Neural crest cell (in vitro differentiated cells): ENCODE measurements at regions not wholly inside any gene's neighbourhood (a gene's known extent, or its start where the extent isn't known, plus 50 kb on each side); places are given as distances from the start of the nearest gene placed in this dataset.

Source experiments
- DNase-seq: peaks from one replicate; pipeline ENCODE4 v3.0.0; 2021; ENCODE audit warnings: low read depth, mixed read lengths, low spot score
- H3K27ac Mint-ChIP-seq: one replicate; pipeline ENCODE4 v1.8.0; 2021; ENCODE audit warnings: mild to moderate bottlenecking, mixed read lengths; ENCODE audit not compliant: unreplicated experiment
- H3K27me3 Mint-ChIP-seq: 2 replicates; pipeline ENCODE4 v1.8.0; 2021; ENCODE audit warnings: low read depth, mild to moderate bottlenecking, mixed read lengths
- H3K36me3 Mint-ChIP-seq: 2 replicates; pipeline ENCODE4 v1.8.0; 2021; ENCODE audit warnings: low read depth, mild to moderate bottlenecking, mixed read lengths
- H3K4me1 Mint-ChIP-seq: 2 replicates; pipeline ENCODE4 v1.8.0; 2021; ENCODE audit warnings: mixed read lengths
- H3K4me3 Mint-ChIP-seq: one replicate; pipeline ENCODE4 v1.8.0; 2021; ENCODE audit warnings: mild to moderate bottlenecking, mixed read lengths
- H3K9me3 Mint-ChIP-seq: 2 replicates; pipeline ENCODE4 v1.8.0; 2021; ENCODE audit warnings: mixed read lengths
- TF ChIP-seq, protein P1 (sequence below): fragments of 200-600 bp; sonication (generic); conservative IDR thresholded peaks from 2 replicates; pipeline ENCODE4 v1.5.0; 2021; ENCODE audit warnings: antibody characterized with exemption, mild to moderate bottlenecking

DNA sequence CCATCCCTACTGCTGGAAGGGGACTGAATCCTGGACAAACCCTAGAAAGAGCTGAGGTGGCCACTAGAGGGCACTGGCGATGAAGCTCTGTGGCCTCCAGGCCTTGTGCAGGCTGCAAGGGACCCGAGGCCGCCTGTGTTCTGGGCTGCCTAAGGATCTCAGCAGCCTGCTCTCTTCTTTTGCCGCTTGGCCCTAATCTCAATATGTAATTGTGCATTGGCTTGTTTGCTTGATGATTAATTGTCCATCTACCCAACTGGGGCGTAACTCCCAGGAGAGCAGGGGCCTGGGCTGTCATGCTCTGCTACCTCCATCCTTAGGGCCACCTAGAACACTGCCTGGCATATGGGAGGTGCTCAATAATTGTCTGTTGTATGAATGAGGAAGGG, 73.8 kb downstream of the SYNE3 start:
- peak; percentile 74 for DNase-seq
- Mint-ChIP-seq H3K36me3 (no peaks in the 10 kb centered on the region), H3K4me1 (peaks cover 3% of the 10 kb centered on the region), H3K9me3 (no peaks in the 10 kb centered on the region), H3K27me3 (no peaks in the 10 kb centered on the region), H3K4me3 (no peak overlapping the region), H3K27ac (no peak overlapping the region)
- TF ChIP-seq, protein P1, sequence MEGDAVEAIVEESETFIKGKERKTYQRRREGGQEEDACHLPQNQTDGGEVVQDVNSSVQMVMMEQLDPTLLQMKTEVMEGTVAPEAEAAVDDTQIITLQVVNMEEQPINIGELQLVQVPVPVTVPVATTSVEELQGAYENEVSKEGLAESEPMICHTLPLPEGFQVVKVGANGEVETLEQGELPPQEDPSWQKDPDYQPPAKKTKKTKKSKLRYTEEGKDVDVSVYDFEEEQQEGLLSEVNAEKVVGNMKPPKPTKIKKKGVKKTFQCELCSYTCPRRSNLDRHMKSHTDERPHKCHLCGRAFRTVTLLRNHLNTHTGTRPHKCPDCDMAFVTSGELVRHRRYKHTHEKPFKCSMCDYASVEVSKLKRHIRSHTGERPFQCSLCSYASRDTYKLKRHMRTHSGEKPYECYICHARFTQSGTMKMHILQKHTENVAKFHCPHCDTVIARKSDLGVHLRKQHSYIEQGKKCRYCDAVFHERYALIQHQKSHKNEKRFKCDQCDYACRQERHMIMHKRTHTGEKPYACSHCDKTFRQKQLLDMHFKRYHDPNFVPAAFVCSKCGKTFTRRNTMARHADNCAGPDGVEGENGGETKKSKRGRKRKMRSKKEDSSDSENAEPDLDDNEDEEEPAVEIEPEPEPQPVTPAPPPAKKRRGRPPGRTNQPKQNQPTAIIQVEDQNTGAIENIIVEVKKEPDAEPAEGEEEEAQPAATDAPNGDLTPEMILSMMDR: peak; percentile 85

DNA sequence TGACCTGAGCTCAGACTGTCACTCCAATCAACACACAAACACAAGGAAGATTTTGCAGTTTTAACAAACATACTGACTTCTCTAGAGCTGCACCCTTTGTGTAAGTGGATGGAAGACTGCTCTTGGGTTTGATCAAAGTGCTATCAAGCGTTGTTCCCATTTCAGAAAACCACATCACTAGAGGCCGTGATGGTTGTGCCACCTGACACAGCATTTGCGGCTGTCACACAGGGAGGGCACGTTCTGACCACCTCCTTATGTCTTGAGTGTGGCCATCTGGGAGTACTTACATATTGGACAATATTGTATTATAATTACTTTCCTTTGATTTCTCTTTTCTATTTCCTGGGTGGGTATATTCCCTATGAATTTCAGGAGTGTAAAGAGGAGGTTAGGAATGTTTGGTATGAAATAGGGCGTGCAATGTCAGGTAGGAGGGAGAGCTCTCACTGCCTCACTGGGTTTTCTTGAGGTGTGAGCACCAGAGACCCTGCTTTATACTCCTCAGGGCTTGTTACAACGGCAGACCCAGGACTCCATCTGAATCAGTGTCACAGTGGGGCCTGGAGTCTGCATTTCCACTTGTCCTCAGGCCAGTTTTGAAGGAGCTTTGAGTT, 74.3 kb downstream of the SYNE3 start:
- TF ChIP-seq, protein P1: no peak
- no peak for DNase-seq
- H3K4me3 Mint-ChIP-seq: no peak overlapping the region
- H3K36me3 Mint-ChIP-seq: no peaks in the 10 kb centered on the region
- H3K4me1 Mint-ChIP-seq: peaks cover 3% of the 10 kb centered on the region
- no peak overlapping the region for H3K27ac Mint-ChIP-seq
- H3K9me3 Mint-ChIP-seq: peaks cover 2% of the 10 kb centered on the region
- H3K27me3 Mint-ChIP-seq: no peaks in the 10 kb centered on the region

DNA sequence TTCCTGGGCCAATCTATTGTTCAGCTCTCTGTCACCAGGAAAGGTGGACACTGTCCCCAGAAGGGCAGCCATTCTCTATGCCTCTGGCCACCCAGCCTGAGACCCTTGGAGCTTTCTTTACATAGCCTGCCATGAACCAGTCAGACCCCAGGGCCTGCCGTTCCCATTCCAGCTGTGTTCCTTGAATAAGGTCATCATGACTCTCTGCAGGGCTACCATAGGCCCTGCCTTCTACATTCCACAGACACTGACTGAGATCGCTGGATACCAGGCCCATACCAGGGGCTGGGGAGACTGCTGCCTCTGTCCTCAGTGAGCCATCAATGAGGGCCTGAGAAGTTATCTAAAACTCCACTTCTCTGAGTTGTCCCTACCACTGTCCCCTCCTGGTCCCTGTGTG, 75.5 kb downstream of the SYNE3 start:
- TF ChIP-seq, protein P1: no peak
- Mint-ChIP-seq H3K36me3 (no peaks in the 10 kb centered on the region), H3K27me3 (no peaks in the 10 kb centered on the region), H3K27ac (no peak overlapping the region), H3K4me1 (peaks cover 3% of the 10 kb centered on the region), H3K4me3 (no peak overlapping the region), H3K9me3 (peaks cover 2% of the 10 kb centered on the region)
- DNase-seq: no peak

DNA sequence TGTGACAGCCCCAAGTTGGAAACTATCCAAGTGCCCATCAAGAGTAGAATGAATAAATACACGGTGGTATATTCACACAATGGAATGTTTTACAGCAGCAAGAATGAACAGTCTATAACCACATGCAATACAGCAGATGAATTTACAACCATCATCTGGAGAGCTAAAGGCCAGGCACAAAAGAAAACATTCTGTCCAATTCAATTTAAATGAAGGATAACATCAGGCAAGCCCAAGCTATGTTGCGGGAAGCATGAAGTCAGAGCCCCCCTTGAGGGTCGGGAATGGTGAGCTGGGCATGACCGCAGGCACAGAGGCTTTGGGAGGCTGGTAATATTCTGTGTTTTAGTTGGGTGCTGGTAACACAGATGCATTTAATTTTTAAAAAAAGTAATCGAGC, 76.0 kb downstream of the SYNE3 start:
- Mint-ChIP-seq H3K9me3 (peaks cover 2% of the 10 kb centered on the region), H3K4me1 (peaks cover 3% of the 10 kb centered on the region), H3K4me3 (no peak overlapping the region), H3K36me3 (no peaks in the 10 kb centered on the region), H3K27me3 (no peaks in the 10 kb centered on the region), H3K27ac (no peak overlapping the region)
- TF ChIP-seq, protein P1: no peak
- no peak for DNase-seq

DNA sequence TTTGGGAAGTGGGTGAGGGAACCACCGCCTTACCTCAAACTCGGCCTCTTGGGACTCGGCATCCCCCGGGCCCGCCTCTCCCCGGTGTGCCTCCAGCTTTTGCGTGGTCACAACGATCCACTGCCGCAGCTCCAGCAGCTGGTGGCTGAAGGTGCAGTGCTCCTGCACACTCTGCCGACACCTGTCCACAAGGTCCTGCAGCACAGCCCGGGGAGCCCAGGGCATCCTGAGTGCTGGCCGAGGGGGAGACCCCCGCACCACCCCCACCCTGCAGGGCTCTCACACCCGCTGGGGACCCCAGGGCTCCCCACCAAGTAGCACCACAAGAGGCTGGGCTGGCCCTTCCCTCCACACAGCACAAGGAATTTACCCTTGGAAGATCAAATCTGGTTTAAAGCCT, 76.6 kb downstream of the SYNE3 start:
- Mint-ChIP-seq H3K4me1 (peaks cover 3% of the 10 kb centered on the region), H3K4me3 (no peak overlapping the region), H3K36me3 (no peaks in the 10 kb centered on the region), H3K9me3 (peaks cover 2% of the 10 kb centered on the region), H3K27ac (no peak overlapping the region), H3K27me3 (no peaks in the 10 kb centered on the region)
- TF ChIP-seq, protein P1: no peak
- DNase-seq: no peak
